ENCODE measurements at regions not wholly inside any gene's neighbourhood (a gene's known extent, or its start where the extent isn't known, plus 50 kb on each side); places are given as distances from the start of the nearest gene placed in this dataset.

DNA sequence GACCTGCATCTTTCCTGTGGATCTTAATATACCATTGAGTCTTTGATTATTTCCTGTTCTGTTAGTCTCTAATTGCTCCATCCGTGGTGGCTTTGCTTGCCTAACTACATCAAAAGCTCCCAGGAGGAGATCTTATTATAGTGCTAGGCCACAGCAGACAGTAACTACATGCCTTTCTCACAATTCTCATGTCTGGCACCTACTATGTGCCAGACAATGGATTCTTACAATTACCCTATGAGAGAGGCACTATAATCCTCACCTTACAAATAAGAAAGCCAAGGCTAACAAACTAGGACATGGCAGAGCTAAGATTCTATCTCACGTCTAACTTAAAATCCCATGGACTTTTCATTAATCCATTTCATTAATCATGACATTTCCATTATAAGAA lies 70.3 kb upstream of the TARS1 start:
- no peak for DNase-seq

DNA sequence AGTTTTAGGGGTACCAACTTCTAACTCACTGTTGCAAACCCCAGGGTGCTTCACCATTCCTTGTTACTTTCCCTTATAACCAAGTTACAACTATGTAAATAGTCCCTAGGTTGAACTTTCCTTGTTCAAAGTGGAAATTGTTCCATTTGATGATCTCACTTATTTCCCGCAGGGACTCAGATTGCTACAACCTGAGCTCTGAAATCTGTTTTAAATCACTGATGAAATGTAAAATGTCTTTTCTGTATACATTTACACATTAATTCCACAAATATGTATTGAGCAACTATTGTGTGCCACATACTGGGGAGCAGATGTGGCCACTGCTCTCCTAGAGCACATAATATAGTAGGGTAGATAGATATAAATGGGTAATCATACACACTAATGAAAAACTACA lies 69.1 kb upstream of the TARS1 start:
- DNase-seq = no peak

DNA sequence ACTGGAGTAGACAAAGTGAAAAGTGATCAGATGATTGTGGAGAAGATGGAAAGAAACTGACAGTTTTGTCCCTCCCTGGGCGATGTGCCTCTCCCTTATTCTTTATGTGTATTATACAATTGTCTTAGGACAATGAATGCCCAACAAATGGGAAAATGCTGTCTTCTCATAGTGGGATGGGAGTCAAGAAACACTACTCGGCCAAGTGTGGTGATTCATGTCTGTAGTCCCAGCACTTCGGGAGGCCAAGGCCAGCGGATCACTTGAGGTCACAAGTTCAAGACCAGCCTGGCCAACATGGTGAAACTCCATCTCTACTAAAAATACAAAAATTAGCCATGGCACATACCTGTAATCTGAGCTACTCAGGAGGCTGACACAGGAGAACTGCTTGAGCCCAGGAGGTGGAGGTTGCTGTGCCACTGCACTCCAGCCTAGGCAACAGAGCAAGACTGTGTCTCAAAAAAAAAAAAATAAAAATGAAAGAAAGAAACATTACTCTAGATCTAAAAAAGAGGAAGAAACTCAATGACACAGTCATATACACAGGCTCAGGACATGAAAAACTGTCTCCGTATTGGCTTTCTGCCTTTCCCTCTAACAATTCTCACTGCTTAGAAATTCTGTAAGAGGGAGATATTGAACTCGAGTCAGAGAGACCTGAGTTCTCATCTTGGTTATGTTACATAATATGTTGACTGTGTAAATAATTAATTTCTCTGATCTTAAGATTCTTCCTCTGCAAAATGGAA lies 67.9 kb upstream of the TARS1 start:
- no peak for DNase-seq

DNA sequence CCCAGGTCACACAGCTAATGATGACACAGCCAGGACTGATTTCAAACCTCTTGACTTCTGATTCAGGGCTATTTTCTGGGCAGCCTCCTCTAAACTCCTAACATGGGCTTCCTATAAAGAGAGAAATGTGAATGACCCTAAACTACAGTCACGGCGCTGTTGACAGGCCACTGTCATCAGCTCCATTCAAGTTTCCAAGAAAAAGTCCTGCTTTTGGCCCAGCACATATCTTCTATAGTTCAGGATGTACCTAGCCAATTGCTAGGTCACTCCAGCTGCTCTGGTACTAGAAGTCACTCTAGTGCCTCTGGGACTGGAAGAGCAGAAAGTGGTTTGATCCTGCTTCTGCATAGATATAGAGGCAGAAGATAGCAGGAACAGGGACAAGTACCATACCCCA lies 64.9 kb upstream of the TARS1 start:
- DNase-seq = no peak

DNA sequence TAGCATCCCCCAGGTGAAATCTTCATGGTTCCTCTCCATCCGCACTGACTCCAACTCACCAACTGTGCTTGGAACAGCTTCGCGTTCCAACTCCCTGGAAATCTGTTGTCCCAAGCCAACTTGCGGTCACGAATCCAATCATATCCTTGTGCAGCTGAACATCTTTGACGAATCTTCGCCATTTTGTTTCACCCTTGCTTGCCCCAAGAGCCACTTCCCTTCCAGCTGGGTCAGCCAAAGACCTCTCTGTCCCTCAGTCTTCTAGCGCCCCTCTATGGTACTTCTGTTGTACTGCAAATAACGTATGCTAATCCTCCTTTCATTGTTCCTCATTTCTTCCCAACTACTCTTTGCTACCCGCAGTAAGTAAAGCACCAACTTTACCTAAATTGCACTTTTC lies 61.0 kb upstream of the TARS1 start:
- DNase-seq = no peak

DNA sequence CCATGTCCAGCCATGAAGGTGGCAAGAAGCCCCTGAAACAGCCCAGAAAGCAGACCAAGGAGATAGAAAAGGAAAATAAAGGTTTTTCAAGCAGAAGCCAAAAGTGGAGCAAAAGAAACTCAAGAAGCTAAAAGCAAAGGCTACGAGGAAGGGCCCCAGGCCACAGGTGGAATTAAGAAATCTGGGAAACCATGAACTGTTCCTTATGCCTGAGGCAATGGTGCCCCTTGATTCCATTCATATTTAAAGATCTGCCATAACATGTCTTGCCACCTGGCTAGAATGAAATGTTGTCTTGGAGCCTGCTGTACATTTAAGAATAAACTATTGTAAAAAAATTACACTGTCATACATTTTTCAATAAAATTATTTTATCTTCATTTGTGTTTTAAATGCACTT lies 59.5 kb upstream of the TARS1 start:
- DNase-seq = no peak
